Panc1 (cell line): ENCODE measurements at regions not wholly inside any gene's neighbourhood (a gene's known extent, or its start where the extent isn't known, plus 50 kb on each side); places are given as distances from the start of the nearest gene placed in this dataset.

Experiments used
- ATAC-seq: fragments of 200-7000 bp; cut with Tn5 transposase; 2 replicates; pipeline ENCODE4 v1.9.1; 2020; ENCODE audit warnings: mild to moderate bottlenecking, moderate library complexity
- BruUV-seq: library from RNA; stranded (reverse); fragments of 400-500 nt; replicated peaks from 2 replicates; lab custom pipeline; 2021; lab: Mats Ljungman, UMichigan
- CTCF ChIA-PET: fragments of 300-600 bp; sonication (Branson Sonifier 250); formaldehyde crosslinking; loops from one replicate; lab custom pipeline; 2022; ENCODE audit warnings: antibody characterized with exemption; lab: Charles Lee
- POLR2A ChIA-PET: fragments of 300-600 bp; sonication (Branson Sonifier 250); formaldehyde crosslinking; loops from one replicate; lab custom pipeline; 2022; ENCODE audit warnings: antibody characterized with exemption; lab: Charles Lee
- DNase-seq: peaks from one replicate; pipeline ENCODE4 v3.0.0-alpha.2; 2010; ENCODE audit warnings: low read depth, low spot score
- H3K27ac ChIP-seq: 2 replicates; pipeline ENCODE4 v1.5.1; 2011; ENCODE audit warnings: mild to moderate bottlenecking, low read length, inconsistent platforms
- H3K27me3 ChIP-seq: fragments of 200-500 bp; sonication (Bioruptor generic); 2 replicates; pipeline ENCODE4 v1.6.0; 2014; ENCODE audit warnings: low read length, inconsistent platforms; ENCODE audit not compliant: control insufficient read depth, insufficient read depth
- H3K36me3 ChIP-seq: fragments of 200-500 bp; sonication (Bioruptor generic); 2 replicates; pipeline ENCODE4 v1.5.1; 2014; ENCODE audit warnings: inconsistent platforms, mild to moderate bottlenecking, low read length, moderate library complexity; ENCODE audit not compliant: control insufficient read depth, insufficient read depth
- H3K4me1 ChIP-seq: 2 replicates; pipeline ENCODE4 v1.5.1; 2011; ENCODE audit warnings: inconsistent platforms, mild to moderate bottlenecking, low read length, moderate library complexity; ENCODE audit not compliant: control insufficient read depth, insufficient read depth
- H3K4me3 ChIP-seq, 2 experiments: 2 replicates each; pipeline ENCODE4 v1.5.1; 2011 to 2012; ENCODE audit warnings: low read depth in 2 of 2, low read length in 2 of 2, mild to moderate bottlenecking in 2 of 2, inconsistent platforms in 1 of 2, moderate library complexity in 1 of 2
- H3K9me3 ChIP-seq: fragments of 200-500 bp; sonication (Bioruptor generic); 2 replicates; pipeline ENCODE4 v1.5.1; 2014; ENCODE audit warnings: low read depth, mild to moderate bottlenecking, inconsistent platforms, low read length, moderate library complexity; ENCODE audit not compliant: control insufficient read depth, insufficient read depth
- CTCF ChIP-seq: fragments of 450-650 bp; IDR thresholded peaks from 2 replicates; pipeline ENCODE4 v1.5.1; 2017; ENCODE audit warnings: mild to moderate bottlenecking
- POLR2AphosphoS5 ChIP-seq: IDR thresholded peaks from 2 replicates; pipeline ENCODE4 v1.6.1; 2012; ENCODE audit warnings: mild to moderate bottlenecking, low read depth, low read length, moderate library complexity
- REST ChIP-seq, 2 experiments: IDR thresholded peaks; 2 replicates each; pipeline ENCODE4 v1.6.1; 2011 to 2012; ENCODE audit warnings: low read depth in 2 of 2, control low read depth in 1 of 2, low read length in 1 of 2, mild to moderate bottlenecking in 1 of 2, moderate library complexity in 1 of 2; ENCODE audit not compliant: insufficient read depth in 1 of 2
- SIN3A ChIP-seq: IDR thresholded peaks from 2 replicates; pipeline ENCODE4 v1.6.1; 2012; ENCODE audit warnings: low read depth, mild to moderate bottlenecking, low read length, moderate library complexity, borderline replicate concordance; ENCODE audit not compliant: insufficient read depth
- TCF7L2 ChIP-seq: IDR thresholded peaks from 2 replicates; pipeline ENCODE4 v1.6.1; 2011; ENCODE audit warnings: mild to moderate bottlenecking, low read depth, low read length, inconsistent platforms
- in situ Hi-C: cut with HindIII; loops from 2 replicates; pipeline ENCODE4 v1.10.0; 2016; ENCODE audit warnings: low sequenced_read_pairs, low pct_unique_long_range_greater_than_20kb
- intact Hi-C: fragments of 100-400 bp; cut with micrococcal nuclease; formaldehyde crosslinking; loops from one replicate; pipeline ENCODE4 v1.10.0; 2022; ENCODE audit not compliant: unreplicated experiment

- TF ChIP-seq TCF7L2 (no peak), REST (IDR thresholded peaks at IDR 0.05; ENCODE audit: insufficient read depth in 1 of 2, low read depth in 2 of 2, low read length in 1 of 2) (no peak), POLR2AphosphoS5 (no peak), SIN3A (no peak), CTCF (no peak)
- in situ Hi-C loops (no loop called here), intact Hi-C loops (no loop called here)
- H3K4me3 ChIP-seq = no peak overlapping the region
- POLR2A ChIA-PET = no interaction called here
- BruUV-seq = no TSS peak
- H3K9me3 ChIP-seq = no peaks in the 10 kb centered on the region
- ATAC-seq (no peak), DNase-seq (no peak)
- H3K27ac ChIP-seq = no peak overlapping the region
- CTCF ChIA-PET = no interaction called here
- peaks cover 4% of the 10 kb centered on the region; the same call in 1 of the 2 replicates for H3K27me3 ChIP-seq
- H3K36me3 ChIP-seq = no peaks in the 10 kb centered on the region
- H3K4me1 ChIP-seq = no peaks in the 10 kb centered on the region
Observed at GRCh38 chr11:109071262-109071661, 350.7 kb upstream of the C11orf87 start.

DNA sequence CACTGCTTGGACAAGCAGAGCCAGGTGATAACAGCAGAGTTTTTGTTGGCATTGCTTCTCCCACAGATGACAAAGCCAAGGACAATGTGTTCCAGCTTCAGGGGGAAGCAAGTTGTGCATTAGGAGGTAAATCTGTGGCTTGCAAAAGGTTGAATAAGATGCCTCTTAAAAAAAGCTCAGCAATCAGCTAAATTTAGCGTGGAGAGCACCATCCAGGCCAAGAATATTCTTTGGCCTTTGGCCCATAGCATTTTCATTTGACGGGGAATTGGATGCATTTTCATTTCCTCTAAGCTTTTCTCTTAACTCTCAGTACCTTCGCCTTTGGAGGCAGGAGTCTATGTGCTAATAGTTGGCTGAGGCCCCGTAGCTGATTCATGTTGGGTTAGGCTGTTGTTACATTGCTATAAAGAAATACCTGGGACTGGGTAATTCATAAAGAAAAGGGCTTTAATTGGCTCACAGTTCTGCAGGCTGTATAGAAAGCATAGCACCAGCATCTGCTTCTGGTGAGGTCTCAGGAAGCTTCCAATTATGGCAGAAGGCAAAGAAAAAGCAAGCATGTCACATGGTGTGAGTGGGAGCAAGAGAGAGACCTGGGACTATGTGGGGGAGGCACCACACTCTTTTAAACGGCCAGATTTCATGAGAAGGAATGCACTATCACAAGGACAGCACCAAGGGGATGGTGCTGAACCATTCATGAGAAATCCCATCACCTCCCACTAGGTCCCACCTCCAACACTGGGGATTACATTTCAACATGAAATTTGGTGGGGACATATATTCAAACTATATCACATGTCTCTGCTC, 350.1 kb upstream of the C11orf87 start:
- POLR2A ChIA-PET = no interaction called here
- TF ChIP-seq CTCF (no peak), REST (IDR thresholded peaks at IDR 0.05; ENCODE audit: insufficient read depth in 1 of 2, low read depth in 2 of 2, low read length in 1 of 2) (no peak), TCF7L2 (no peak), SIN3A (no peak), POLR2AphosphoS5 (no peak)
- H3K4me1 ChIP-seq = no peaks in the 10 kb centered on the region
- ATAC-seq = no peak
- intact Hi-C loops (no loop called here), in situ Hi-C loops (no loop called here)
- no peak overlapping the region for H3K4me3 ChIP-seq
- H3K27ac ChIP-seq = no peak overlapping the region
- no peaks in the 10 kb centered on the region for H3K36me3 ChIP-seq
- H3K27me3 ChIP-seq = peaks cover 4% of the 10 kb centered on the region; the same call in 1 of the 2 replicates
- no peak for DNase-seq
- no TSS peak for BruUV-seq
- CTCF ChIA-PET = no interaction called here
- no peaks in the 10 kb centered on the region for H3K9me3 ChIP-seq
